IMR-90 (cell line): ENCODE measurements at regions not wholly inside any gene's neighbourhood (a gene's known extent, or its start where the extent isn't known, plus 50 kb on each side); places are given as distances from the start of the nearest gene placed in this dataset.

Experiments
- ATAC-seq: fragments of 200-7000 bp; cut with Tn5 transposase; 2 replicates; pipeline ENCODE4 v1.9.1; 2020; ENCODE audit warnings: low read depth, mild to moderate bottlenecking, moderate library complexity
- BruUV-seq: library from RNA; stranded (reverse); fragments of 400-500 nt; replicated peaks from 2 replicates; lab custom pipeline; 2021; lab: Mats Ljungman, UMichigan
- CTCF ChIA-PET: fragments of 300-600 bp; formaldehyde crosslinking; extraction: SDS; loops from one replicate; lab custom pipeline; 2021; ENCODE audit warnings: antibody characterized with exemption; lab: Yijun Ruan, JAX
- POLR2A ChIA-PET: fragments of 300-600 bp; sonication (Branson Sonifier 250); formaldehyde crosslinking; loops from one replicate; lab custom pipeline; 2022; ENCODE audit warnings: antibody characterized with exemption; ENCODE audit not compliant: unreplicated experiment; lab: Charles Lee
- DNase-seq: peaks from one replicate; pipeline ENCODE4 v3.0.0; 2013
- H2AFZ ChIP-seq: replicated peaks from 2 replicates; pipeline ENCODE3; 2013; ENCODE audit warnings: low read length, mild to moderate bottlenecking; ENCODE audit not compliant: poor library complexity
- H2AK5ac ChIP-seq: 2 replicates; pipeline ENCODE4 v1.6.1; 2013; ENCODE audit warnings: low read depth, low read length, inconsistent platforms
- H2AK9ac ChIP-seq: replicated peaks from 2 replicates; pipeline ENCODE3; 2013; ENCODE audit warnings: mild to moderate bottlenecking, low read depth, low read length, moderate library complexity; ENCODE audit not compliant: poor library complexity
- H2BK120ac ChIP-seq: 2 replicates; pipeline ENCODE4 v1.6.1; 2013; ENCODE audit warnings: low read depth, low read length, inconsistent platforms
- H2BK15ac ChIP-seq: 3 replicates; pipeline ENCODE4 v1.6.1; 2013; ENCODE audit warnings: low read depth, low read length, inconsistent platforms
- H2BK20ac ChIP-seq: 2 replicates; pipeline ENCODE4 v1.6.1; 2013; ENCODE audit warnings: low read depth, mild to moderate bottlenecking, inconsistent platforms, low read length, moderate library complexity
- H2BK5ac ChIP-seq: 2 replicates; pipeline ENCODE4 v1.6.1; 2013; ENCODE audit warnings: mild to moderate bottlenecking, low read depth, low read length, inconsistent platforms; ENCODE audit not compliant: poor library complexity, severe bottlenecking
- H3K14ac ChIP-seq: replicated peaks from 2 replicates; pipeline ENCODE4 v1.6.1; 2013; ENCODE audit warnings: low read depth, low read length, inconsistent platforms
- H3K18ac ChIP-seq: 2 replicates; pipeline ENCODE4 v1.6.1; 2013; ENCODE audit warnings: low read depth, low read length, control low read depth
- H3K23ac ChIP-seq: 2 replicates; pipeline ENCODE4 v1.6.1; 2013; ENCODE audit warnings: low read depth, low read length, inconsistent platforms
- H3K27ac ChIP-seq: 2 replicates; pipeline ENCODE4 v1.5.1; 2013; ENCODE audit warnings: mild to moderate bottlenecking, control low read depth, low read length; ENCODE audit not compliant: insufficient read depth
- H3K27me3 ChIP-seq: 2 replicates; pipeline ENCODE4 v1.6.1; 2013; ENCODE audit warnings: low read length; ENCODE audit not compliant: control insufficient read depth, insufficient read depth
- H3K36me3 ChIP-seq: 2 replicates; pipeline ENCODE4 v1.6.1; 2013; ENCODE audit warnings: low read length, mixed read lengths; ENCODE audit not compliant: control insufficient read depth, insufficient read depth
- H3K4ac ChIP-seq: 2 replicates; pipeline ENCODE4 v1.6.1; 2013; ENCODE audit warnings: low read depth, low read length, inconsistent platforms
- H3K4me1 ChIP-seq: 2 replicates; pipeline ENCODE4 v1.6.1; 2013; ENCODE audit warnings: low read length, mixed read lengths; ENCODE audit not compliant: control insufficient read depth, insufficient read depth
- H3K4me2 ChIP-seq: 2 replicates; pipeline ENCODE4 v1.6.1; 2013; ENCODE audit warnings: low read depth, mild to moderate bottlenecking, control low read depth, low read length, moderate library complexity
- H3K4me3 ChIP-seq: 2 replicates; pipeline ENCODE4 v1.5.1; 2013; ENCODE audit warnings: low read depth, mild to moderate bottlenecking, control low read depth, low read length, moderate library complexity; ENCODE audit not compliant: insufficient read depth
- H3K56ac ChIP-seq: 2 replicates; pipeline ENCODE4 v1.6.1; 2013; ENCODE audit warnings: low read length, inconsistent platforms; ENCODE audit not compliant: insufficient read depth; ENCODE audit errors: extremely low read depth
- H3K79me1 ChIP-seq, 2 experiments: 2 replicates each; pipeline ENCODE4 v1.6.1; 2013; ENCODE audit warnings: low read length in 2 of 2, inconsistent platforms in 1 of 2, low read depth in 1 of 2
- H3K9ac ChIP-seq: 2 replicates; pipeline ENCODE4 v1.6.1; 2013; ENCODE audit warnings: low read depth, low read length, control low read depth
- H3K9me1 ChIP-seq: 2 replicates; pipeline ENCODE4 v1.6.1; 2013; ENCODE audit warnings: low read length, inconsistent platforms; ENCODE audit not compliant: insufficient read depth
- H3K9me3 ChIP-seq: 2 replicates; pipeline ENCODE4 v1.6.1; 2013; ENCODE audit warnings: low read length; ENCODE audit not compliant: control insufficient read depth, insufficient read depth
- H4K20me1 ChIP-seq: 2 replicates; pipeline ENCODE4 v1.6.1; 2013; ENCODE audit warnings: low read length, inconsistent platforms; ENCODE audit not compliant: insufficient read depth
- H4K5ac ChIP-seq: 2 replicates; pipeline ENCODE4 v1.6.1; 2013; ENCODE audit warnings: mild to moderate bottlenecking, low read depth, low read length, control low read depth
- H4K8ac ChIP-seq, 2 experiments: 2 replicates each; pipeline ENCODE4 v1.6.1; 2013; ENCODE audit warnings: low read depth in 2 of 2, low read length in 2 of 2, control low read depth in 1 of 2, inconsistent platforms in 1 of 2
- H4K91ac ChIP-seq: 2 replicates; pipeline ENCODE4 v1.6.1; 2013; ENCODE audit warnings: low read depth, low read length, inconsistent platforms; ENCODE audit not compliant: insufficient read depth
- NFE2L2 ChIP-seq: fragments of 150-350 bp; IDR thresholded peaks from 2 replicates; pipeline ENCODE4 v1.6.1; 2016; ENCODE audit warnings: low read depth, mild to moderate bottlenecking, low read length
- POLR2A ChIP-seq: IDR thresholded peaks from 2 replicates; pipeline ENCODE4 v1.6.1; 2012; ENCODE audit warnings: mild to moderate bottlenecking, low read depth, low read length
- WGBS, 2 experiments: methylation state at CpG; one replicate each; pipeline versions ENCODE4 v1.1.5 to v1.1.7; 2013; ENCODE audit warnings: missing lambda C conversion rate in 2 of 2; ENCODE audit not compliant: insufficient read length in 1 of 2; ENCODE audit errors: extremely low coverage in 2 of 2; 5-methylcytosine and 5-hydroxymethylcytosine counted together
- dilution Hi-C: fragments of 300-500 bp; cut with HindIII; formaldehyde crosslinking; loops from one replicate; pipeline ENCODE4 v1.14.3; 2018; ENCODE audit warnings: low sequenced_read_pairs; ENCODE audit not compliant: unreplicated experiment
- in situ Hi-C: fragments of 300-500 bp; cut with MboI; formaldehyde crosslinking; loops from 3 replicates; pipeline ENCODE4 v1.14.3; 2019; ENCODE audit warnings: low sequenced_read_pairs, inconsistent platforms, mixed read lengths
- intact Hi-C: fragments of 100-400 bp; cut with micrococcal nuclease; formaldehyde crosslinking; loops from 2 replicates; pipeline ENCODE4 v1.10.0; 2022
- TF ChIP-seq, protein P1 (sequence below): fragments of 150-350 bp; IDR thresholded peaks from 2 replicates; pipeline ENCODE4 v1.6.1; 2016; ENCODE audit warnings: low read depth, mild to moderate bottlenecking, low read length, moderate library complexity, borderline replicate concordance

GRCh38 chr12:61780435-61780834 is 479.8 kb upstream of the USP15 start:
- Histone ChIP-seq H3K14ac (no peak overlapping the region), H3K23ac (no peak overlapping the region), H2BK15ac (no peak overlapping the region), H3K9me1 (no peaks in the 10 kb centered on the region), H2BK20ac (no peak overlapping the region), H3K4me3 (no peak overlapping the region), H3K79me1 (no peaks in the 10 kb centered on the region), H3K9ac (no peak overlapping the region), H3K4me2 (no peak overlapping the region), H3K4me1 (no peaks in the 10 kb centered on the region), H3K27me3 (no peaks in the 10 kb centered on the region), H4K20me1 (no peaks in the 10 kb centered on the region), H4K8ac (no peak overlapping the region), H3K4ac (no peak overlapping the region), H2AK5ac (no peak overlapping the region), H3K36me3 (no peaks in the 10 kb centered on the region), H2BK5ac (no peak overlapping the region), H4K5ac (no peak overlapping the region), H3K27ac (no peak overlapping the region), H2BK120ac (no peak overlapping the region), H3K18ac (no peak overlapping the region), H2AFZ (no peak overlapping the region), H4K91ac (no peak overlapping the region), H3K56ac (no peak overlapping the region), H3K9me3 (0 out of 2 replicates have a peak, but pooled peaks cover 2% of the 10 kb centered on the region), H2AK9ac (no peak overlapping the region)
- ATAC-seq (no peak), DNase-seq (no peak)
- no TSS peak for BruUV-seq
- dilution Hi-C loops, result no loop called here
- WGBS, 2 experiments, result no CpG with 5 or more reads among the region's 1 CpG
- intact Hi-C loops, result no loop called here
- ChIA-PET CTCF (no interaction called here), POLR2A (no interaction called here)
- in situ Hi-C loops, result no loop called here
- TF ChIP-seq NFE2L2 (no peak), POLR2A (no peak)
- TF ChIP-seq, protein P1, sequence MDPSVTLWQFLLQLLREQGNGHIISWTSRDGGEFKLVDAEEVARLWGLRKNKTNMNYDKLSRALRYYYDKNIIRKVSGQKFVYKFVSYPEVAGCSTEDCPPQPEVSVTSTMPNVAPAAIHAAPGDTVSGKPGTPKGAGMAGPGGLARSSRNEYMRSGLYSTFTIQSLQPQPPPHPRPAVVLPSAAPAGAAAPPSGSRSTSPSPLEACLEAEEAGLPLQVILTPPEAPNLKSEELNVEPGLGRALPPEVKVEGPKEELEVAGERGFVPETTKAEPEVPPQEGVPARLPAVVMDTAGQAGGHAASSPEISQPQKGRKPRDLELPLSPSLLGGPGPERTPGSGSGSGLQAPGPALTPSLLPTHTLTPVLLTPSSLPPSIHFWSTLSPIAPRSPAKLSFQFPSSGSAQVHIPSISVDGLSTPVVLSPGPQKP, result no peak
